HepG2 (cell line): ENCODE measurements at regions not wholly inside any gene's neighbourhood (a gene's known extent, or its start where the extent isn't known, plus 50 kb on each side); places are given as distances from the start of the nearest gene placed in this dataset.

Experiments used
- BCL6 ChIP-seq: IDR thresholded peaks from 2 replicates; pipeline ENCODE4 v1.6.1; 2016; ENCODE audit warnings: missing genetic modification reagents, missing compliant biosample characterization
- CEBPB ChIP-seq: IDR thresholded peaks from 2 replicates; pipeline ENCODE4 v1.6.1; 2011; ENCODE audit warnings: low read depth, low read length, improper control_type of control experiment, borderline replicate concordance
- ETV5 ChIP-seq: IDR thresholded peaks from 2 replicates; pipeline ENCODE4 v1.6.1; 2018; ENCODE audit warnings: missing biosample characterization, missing genetic modification reagents, inconsistent platforms, borderline replicate concordance
- FOSL2 ChIP-seq: sonication (generic); formaldehyde crosslinking; IDR thresholded peaks from 2 replicates; pipeline ENCODE4 v1.4.0; 2020; ENCODE audit warnings: missing genetic modification reagents
- GTF2F1 ChIP-seq: fragments of 150-350 bp; IDR thresholded peaks from 2 replicates; pipeline ENCODE4 v1.6.1; 2014; ENCODE audit warnings: low read length
- HINFP ChIP-seq: sonication (generic); formaldehyde crosslinking; IDR thresholded peaks from 2 replicates; pipeline ENCODE4 v1.4.0; 2020; ENCODE audit warnings: low read depth, mild to moderate bottlenecking, missing genetic modification reagents
- HMG20B ChIP-seq: conservative IDR thresholded peaks from 2 replicates; pipeline ENCODE4 v1.6.1; 2016; ENCODE audit warnings: missing genetic modification reagents, missing compliant biosample characterization
- HNF4A ChIP-seq: sonication (generic); formaldehyde crosslinking; IDR thresholded peaks from 2 replicates; pipeline ENCODE4 v1.4.0; 2020; ENCODE audit warnings: missing genetic modification reagents
- KDM4B ChIP-seq: sonication (generic); formaldehyde crosslinking; IDR thresholded peaks from 2 replicates; pipeline ENCODE4 v1.4.0; 2020; ENCODE audit warnings: missing genetic modification reagents
- MIXL1 ChIP-seq: IDR thresholded peaks from 2 replicates; pipeline ENCODE4 v1.6.1; 2016
- MYC ChIP-seq: sonication (generic); formaldehyde crosslinking; IDR thresholded peaks from 2 replicates; pipeline ENCODE4 v1.9.0; 2021; ENCODE audit warnings: missing genetic modification reagents, borderline replicate concordance
- MYPOP ChIP-seq: sonication (generic); formaldehyde crosslinking; IDR thresholded peaks from 2 replicates; pipeline ENCODE4 v1.8.1; 2023; ENCODE audit warnings: mild to moderate bottlenecking, moderate library complexity, missing genetic modification reagents
- NBN ChIP-seq: fragments of 450-650 bp; conservative IDR thresholded peaks from 2 replicates; pipeline ENCODE4 v1.6.1; 2017
- NCOA2 ChIP-seq: sonication (generic); formaldehyde crosslinking; IDR thresholded peaks from 2 replicates; pipeline ENCODE4 v1.8.0; 2022; ENCODE audit warnings: inconsistent platforms
- NCOA5 ChIP-seq: sonication (generic); formaldehyde crosslinking; IDR thresholded peaks from 2 replicates; pipeline ENCODE4 v1.4.0; 2020; ENCODE audit warnings: missing genetic modification reagents
- PPARG ChIP-seq: conservative IDR thresholded peaks from 2 replicates; pipeline ENCODE4 v1.6.1; 2016; ENCODE audit warnings: missing biosample characterization, missing genetic modification reagents
- RARG ChIP-seq: sonication (generic); formaldehyde crosslinking; IDR thresholded peaks from 2 replicates; pipeline ENCODE4 v1.4.0; 2020; ENCODE audit warnings: low read depth, mild to moderate bottlenecking, missing genetic modification reagents
- SAP130 ChIP-seq: IDR thresholded peaks from 2 replicates; pipeline ENCODE4 v1.6.1; 2016; ENCODE audit warnings: low read depth
- ZNF24 ChIP-seq: fragments of 450-650 bp; IDR thresholded peaks from 2 replicates; pipeline ENCODE4 v1.6.1; 2017; ENCODE audit warnings: antibody characterized with exemption, mild to moderate bottlenecking
- ZNF282 ChIP-seq: fragments of 450-650 bp; IDR thresholded peaks from 2 replicates; pipeline ENCODE4 v1.6.1; 2018; ENCODE audit not compliant: partially characterized antibody
- ZNF317 ChIP-seq: sonication (generic); formaldehyde crosslinking; IDR thresholded peaks from 2 replicates; pipeline ENCODE4 v1.5.0; 2020; ENCODE audit warnings: mild to moderate bottlenecking, missing genetic modification reagents
- ZNF343 ChIP-seq: sonication (generic); formaldehyde crosslinking; IDR thresholded peaks from 2 replicates; pipeline ENCODE4 v1.4.0; 2020; ENCODE audit warnings: mild to moderate bottlenecking, missing genetic modification reagents
- ZNF562 ChIP-seq: sonication (generic); formaldehyde crosslinking; IDR thresholded peaks from 2 replicates; pipeline ENCODE4 v1.8.0; 2022; ENCODE audit warnings: missing genetic modification reagents, borderline replicate concordance
- TF ChIP-seq, protein P1 (sequence below): sonication (generic); formaldehyde crosslinking; IDR thresholded peaks from 2 replicates; pipeline ENCODE4 v1.5.0; 2020; ENCODE audit warnings: mild to moderate bottlenecking, missing genetic modification reagents
- TF ChIP-seq, protein P2 (sequence below): sonication (generic); formaldehyde crosslinking; IDR thresholded peaks from 2 replicates; pipeline ENCODE4 v1.4.0; 2020; ENCODE audit warnings: missing genetic modification reagents
- TF ChIP-seq, protein P3 (sequence below): sonication (generic); formaldehyde crosslinking; IDR thresholded peaks from 2 replicates; pipeline ENCODE4 v1.5.0; 2020; ENCODE audit warnings: missing genetic modification reagents

- TF ChIP-seq MYPOP (CRISPR knock-in tag) (no peak; the same call in 1 of the 2 replicates), CEBPB (no peak), ZNF24 (no peak), HMG20B (CRISPR knock-in tag) (0 out of 2 replicates have a peak, but pooled peaks have one; percentile 35), ZNF282 (no peak), MYC (CRISPR knock-in tag) (peak; percentile 78; the same call in 1 of the 2 replicates), FOSL2 (CRISPR knock-in tag) (peak; percentile 38; the same call in 1 of the 2 replicates), ZNF343 (CRISPR knock-in tag) (no peak), NCOA5 (CRISPR knock-in tag) (no peak), HNF4A (CRISPR knock-in tag) (peak; percentile 69), NCOA2 (CRISPR knock-in tag) (peak; percentile 75), MIXL1 (CRISPR knock-in tag) (0 out of 2 replicates have a peak, but pooled peaks have one; percentile 23), NBN (no peak), RARG (CRISPR knock-in tag) (0 out of 2 replicates have a peak, but pooled peaks have one; percentile 40), SAP130 (CRISPR knock-in tag) (peak; percentile 50), KDM4B (CRISPR knock-in tag) (no peak; the same call in 1 of the 2 replicates), PPARG (no peak), GTF2F1 (no peak), ZNF562 (CRISPR knock-in tag) (no peak), ZNF317 (CRISPR knock-in tag) (0 out of 2 replicates have a peak, but pooled peaks have one; percentile 50), HINFP (no peak), ETV5 (CRISPR knock-in tag) (no peak), BCL6 (CRISPR knock-in tag) (peak; percentile 61)
- TF ChIP-seq, protein P1, sequence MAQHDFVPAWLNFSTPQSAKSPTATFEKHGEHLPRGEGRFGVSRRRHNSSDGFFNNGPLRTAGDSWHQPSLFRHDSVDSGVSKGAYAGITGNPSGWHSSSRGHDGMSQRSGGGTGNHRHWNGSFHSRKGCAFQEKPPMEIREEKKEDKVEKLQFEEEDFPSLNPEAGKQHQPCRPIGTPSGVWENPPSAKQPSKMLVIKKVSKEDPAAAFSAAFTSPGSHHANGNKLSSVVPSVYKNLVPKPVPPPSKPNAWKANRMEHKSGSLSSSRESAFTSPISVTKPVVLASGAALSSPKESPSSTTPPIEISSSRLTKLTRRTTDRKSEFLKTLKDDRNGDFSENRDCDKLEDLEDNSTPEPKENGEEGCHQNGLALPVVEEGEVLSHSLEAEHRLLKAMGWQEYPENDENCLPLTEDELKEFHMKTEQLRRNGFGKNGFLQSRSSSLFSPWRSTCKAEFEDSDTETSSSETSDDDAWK (CRISPR knock-in tag) = no peak
- TF ChIP-seq, protein P2, sequence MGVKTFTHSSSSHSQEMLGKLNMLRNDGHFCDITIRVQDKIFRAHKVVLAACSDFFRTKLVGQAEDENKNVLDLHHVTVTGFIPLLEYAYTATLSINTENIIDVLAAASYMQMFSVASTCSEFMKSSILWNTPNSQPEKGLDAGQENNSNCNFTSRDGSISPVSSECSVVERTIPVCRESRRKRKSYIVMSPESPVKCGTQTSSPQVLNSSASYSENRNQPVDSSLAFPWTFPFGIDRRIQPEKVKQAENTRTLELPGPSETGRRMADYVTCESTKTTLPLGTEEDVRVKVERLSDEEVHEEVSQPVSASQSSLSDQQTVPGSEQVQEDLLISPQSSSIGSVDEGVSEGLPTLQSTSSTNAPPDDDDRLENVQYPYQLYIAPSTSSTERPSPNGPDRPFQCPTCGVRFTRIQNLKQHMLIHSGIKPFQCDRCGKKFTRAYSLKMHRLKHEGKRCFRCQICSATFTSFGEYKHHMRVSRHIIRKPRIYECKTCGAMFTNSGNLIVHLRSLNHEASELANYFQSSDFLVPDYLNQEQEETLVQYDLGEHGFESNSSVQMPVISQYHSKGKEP = no peak
- TF ChIP-seq, protein P3, sequence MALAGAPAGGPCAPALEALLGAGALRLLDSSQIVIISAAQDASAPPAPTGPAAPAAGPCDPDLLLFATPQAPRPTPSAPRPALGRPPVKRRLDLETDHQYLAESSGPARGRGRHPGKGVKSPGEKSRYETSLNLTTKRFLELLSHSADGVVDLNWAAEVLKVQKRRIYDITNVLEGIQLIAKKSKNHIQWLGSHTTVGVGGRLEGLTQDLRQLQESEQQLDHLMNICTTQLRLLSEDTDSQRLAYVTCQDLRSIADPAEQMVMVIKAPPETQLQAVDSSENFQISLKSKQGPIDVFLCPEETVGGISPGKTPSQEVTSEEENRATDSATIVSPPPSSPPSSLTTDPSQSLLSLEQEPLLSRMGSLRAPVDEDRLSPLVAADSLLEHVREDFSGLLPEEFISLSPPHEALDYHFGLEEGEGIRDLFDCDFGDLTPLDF = no peak
Measured at GRCh38 chr11:27201454-27202302, 161.1 kb downstream of the BBOX1 start (continued).
